Kidney (tissue), 13 donors: ENCODE measurements at regions not wholly inside any gene's neighbourhood (a gene's known extent, or its start where the extent isn't known, plus 50 kb on each side); places are given as distances from the start of the nearest gene placed in this dataset.
A peak's percentile ranks its signal among the peaks of the same experiment; 100 is the strongest.
"Not testable (repeated sequence)": the region's sequence is repeated elsewhere in the genome, so short reads cannot be mapped to it uniquely, and the experiment has no call there.

ENCODE experiments used
- DNase-seq, 5 donors: peaks; one replicate each; pipeline ENCODE4 v3.0.0-alpha.2; 2013 to 2020
- FAIRE-seq: peaks from 2 replicates; lab custom pipeline; 2012; peaks lifted over from hg19 to GRCh38; lab: Jason Lieb, UNC
- H3K27ac ChIP-seq, 2 donors: one replicate each; pipeline ENCODE4 v1.7.0; 2013; ENCODE audit warnings: low read depth in 2 of 2, low read length in 2 of 2, inconsistent platforms in 1 of 2
- H3K27me3 ChIP-seq: one replicate; pipeline ENCODE4 v1.7.1; 2013; ENCODE audit warnings: low read length, inconsistent platforms; ENCODE audit not compliant: control insufficient read depth, insufficient read depth
- H3K36me3 ChIP-seq, 3 donors: one replicate each; pipeline versions ENCODE4 v1.7.0 to v1.7.1; 2013; ENCODE audit warnings: low read length in 3 of 3, control low read depth in 1 of 3, inconsistent platforms in 1 of 3; ENCODE audit not compliant: insufficient read depth in 3 of 3, control insufficient read depth in 2 of 3
- H3K4me1 ChIP-seq, 3 donors: one replicate each; pipeline versions ENCODE4 v1.7.0 to v1.7.1; 2013; ENCODE audit warnings: low read length in 3 of 3, inconsistent platforms in 1 of 3, low read depth in 1 of 3; ENCODE audit not compliant: control insufficient read depth in 2 of 3, insufficient read depth in 2 of 3
- H3K4me3 ChIP-seq, 3 donors: one replicate each; pipeline versions ENCODE4 v1.7.0 to v1.8.1; 2013; ENCODE audit warnings: low read length in 3 of 3, control low read depth in 1 of 3, inconsistent platforms in 1 of 3
- H3K9ac ChIP-seq, 3 donors: one replicate each; pipeline versions ENCODE4 v1.7.0 to v1.7.1; 2013; ENCODE audit warnings: low read length in 3 of 3, control low read depth in 1 of 3, inconsistent platforms in 1 of 3
- H3K9me3 ChIP-seq, 3 donors: one replicate each; pipeline versions ENCODE4 v1.7.0 to v1.7.1; 2013; ENCODE audit warnings: low read length in 3 of 3, control low read depth in 1 of 3, inconsistent platforms in 1 of 3; ENCODE audit not compliant: control insufficient read depth in 2 of 3, insufficient read depth in 1 of 3
- intact Hi-C: fragments of 100-400 bp; cut with DNase I; formaldehyde crosslinking; loops from one replicate; pipeline ENCODE4 v1.11.1; 2022
- TF ChIP-seq, protein P1 (sequence below): IDR thresholded peaks from 3 replicates; pipeline ENCODE4 v1.5.1; 2012; ENCODE audit warnings: mild to moderate bottlenecking, moderate library complexity, borderline replicate concordance; ENCODE audit not compliant: insufficient read depth; ENCODE audit errors: extremely low read depth
- donor health status: control.
- donor health status: control.
- donor health status: control.
- donor health status: control.
- donor health status: control.
- donor health status: DM: yes; HTN: yes; CAD: no.
- donor health status: Normal renal cell carcinoma (clear cell type).

DNA sequence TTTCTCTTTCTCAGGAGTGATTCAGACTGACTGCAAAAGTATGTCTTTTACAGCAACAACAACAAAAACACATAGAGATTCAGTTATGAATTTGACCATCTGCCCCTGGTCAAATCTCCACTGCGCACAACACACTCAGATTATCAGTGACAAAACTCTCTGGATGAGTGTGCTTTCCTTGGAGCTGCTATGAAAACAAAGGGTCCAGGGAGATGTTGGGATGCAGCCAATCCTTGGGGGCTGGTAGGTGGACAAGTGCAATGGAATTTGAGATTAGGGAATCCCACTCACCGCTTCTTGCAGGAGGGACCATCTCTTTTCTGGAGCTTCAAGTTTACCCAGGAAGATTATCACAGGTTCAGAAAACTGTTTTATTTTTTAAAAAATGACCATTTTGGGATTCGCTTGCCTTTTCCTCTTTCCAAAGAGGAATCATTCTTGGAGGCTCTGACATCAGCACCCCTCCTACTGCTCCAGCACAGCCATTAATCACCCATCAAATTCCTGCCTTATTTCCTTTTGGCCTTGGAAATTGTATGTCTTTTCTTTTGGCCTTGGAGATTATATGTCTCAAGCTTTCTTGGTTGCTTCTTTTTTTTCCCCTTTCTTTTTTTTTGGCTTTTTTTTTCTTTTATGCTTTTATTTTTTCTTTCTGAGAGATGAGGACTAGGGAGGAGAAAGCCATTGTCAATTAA lies 311.8 kb downstream of the TSHZ3 start:
- peak in 2 of 5 donors; percentile 6 to 14 for DNase-seq
- no peak for FAIRE-seq
- H3K36me3 ChIP-seq: no peaks in the 10 kb centered on the region

DNA sequence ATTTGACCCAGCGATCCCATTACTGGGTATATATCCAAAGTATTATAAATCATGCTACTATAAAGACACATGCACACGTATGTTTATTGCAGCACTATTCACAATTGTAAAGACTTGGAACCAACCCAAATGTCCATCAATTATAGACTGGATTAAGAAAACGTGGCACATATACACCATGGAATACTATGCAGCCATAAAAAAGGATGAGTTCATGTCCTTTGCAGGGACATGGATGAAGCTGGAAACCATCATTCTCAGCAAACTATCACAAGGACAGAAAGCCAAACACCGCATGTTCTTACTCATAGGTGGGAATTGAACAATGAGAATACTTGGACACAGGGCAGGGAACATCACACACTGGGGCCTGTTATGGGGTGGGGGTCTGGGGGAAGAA lies 317.8 kb downstream of the TSHZ3 start:
- FAIRE-seq, H3K4me3 ChIP-seq, H3K27ac ChIP-seq, intact Hi-C loops, H3K4me1 ChIP-seq, DNase-seq, H3K27me3 ChIP-seq, H3K9me3 ChIP-seq, H3K9ac ChIP-seq, H3K36me3 ChIP-seq: not testable (repeated sequence)

More for the DNA sequence above, 311.8 kb downstream of the TSHZ3 start:
- Histone ChIP-seq H3K9ac (no peak overlapping the region), H3K27ac (no peak overlapping the region), H3K4me3 (no peak overlapping the region), H3K4me1 (no peaks in the 10 kb centered on the region), H3K27me3 (no peaks in the 10 kb centered on the region), H3K9me3 (no peaks in the 10 kb centered on the region)
- TF ChIP-seq, protein P1, sequence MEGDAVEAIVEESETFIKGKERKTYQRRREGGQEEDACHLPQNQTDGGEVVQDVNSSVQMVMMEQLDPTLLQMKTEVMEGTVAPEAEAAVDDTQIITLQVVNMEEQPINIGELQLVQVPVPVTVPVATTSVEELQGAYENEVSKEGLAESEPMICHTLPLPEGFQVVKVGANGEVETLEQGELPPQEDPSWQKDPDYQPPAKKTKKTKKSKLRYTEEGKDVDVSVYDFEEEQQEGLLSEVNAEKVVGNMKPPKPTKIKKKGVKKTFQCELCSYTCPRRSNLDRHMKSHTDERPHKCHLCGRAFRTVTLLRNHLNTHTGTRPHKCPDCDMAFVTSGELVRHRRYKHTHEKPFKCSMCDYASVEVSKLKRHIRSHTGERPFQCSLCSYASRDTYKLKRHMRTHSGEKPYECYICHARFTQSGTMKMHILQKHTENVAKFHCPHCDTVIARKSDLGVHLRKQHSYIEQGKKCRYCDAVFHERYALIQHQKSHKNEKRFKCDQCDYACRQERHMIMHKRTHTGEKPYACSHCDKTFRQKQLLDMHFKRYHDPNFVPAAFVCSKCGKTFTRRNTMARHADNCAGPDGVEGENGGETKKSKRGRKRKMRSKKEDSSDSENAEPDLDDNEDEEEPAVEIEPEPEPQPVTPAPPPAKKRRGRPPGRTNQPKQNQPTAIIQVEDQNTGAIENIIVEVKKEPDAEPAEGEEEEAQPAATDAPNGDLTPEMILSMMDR: no peak
- intact Hi-C loops: no loop called here

DNA sequence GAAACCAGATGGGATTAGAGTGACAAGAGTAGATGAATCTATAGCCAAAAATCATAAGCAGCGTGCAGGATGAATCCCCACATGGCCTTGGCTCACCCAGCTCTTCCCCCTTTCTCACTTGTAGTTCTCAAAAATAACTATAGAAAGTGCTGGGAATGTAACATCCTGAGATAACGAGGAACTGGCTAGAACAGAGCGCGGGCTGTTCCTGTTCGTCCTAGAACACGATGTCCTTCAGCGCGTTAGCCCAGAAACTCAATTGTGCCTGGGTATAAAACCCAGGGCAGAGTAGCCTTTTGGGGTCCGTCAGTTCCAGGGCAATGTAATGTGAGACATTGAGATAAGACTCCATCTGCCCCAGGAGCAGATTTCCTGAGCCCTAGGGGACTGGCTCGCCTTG lies 326.2 kb downstream of the TSHZ3 start:
- Histone ChIP-seq H3K4me3 (no peak overlapping the region), H3K9me3 (no peaks in the 10 kb centered on the region), H3K27ac (no peak overlapping the region), H3K9ac (no peak overlapping the region), H3K27me3 (no peaks in the 10 kb centered on the region), H3K4me1 (no peaks in the 10 kb centered on the region), H3K36me3 (no peaks in the 10 kb centered on the region)
- no peak for DNase-seq
- intact Hi-C loops: no loop called here
- FAIRE-seq: no peak
- TF ChIP-seq, protein P1: no peak

DNA sequence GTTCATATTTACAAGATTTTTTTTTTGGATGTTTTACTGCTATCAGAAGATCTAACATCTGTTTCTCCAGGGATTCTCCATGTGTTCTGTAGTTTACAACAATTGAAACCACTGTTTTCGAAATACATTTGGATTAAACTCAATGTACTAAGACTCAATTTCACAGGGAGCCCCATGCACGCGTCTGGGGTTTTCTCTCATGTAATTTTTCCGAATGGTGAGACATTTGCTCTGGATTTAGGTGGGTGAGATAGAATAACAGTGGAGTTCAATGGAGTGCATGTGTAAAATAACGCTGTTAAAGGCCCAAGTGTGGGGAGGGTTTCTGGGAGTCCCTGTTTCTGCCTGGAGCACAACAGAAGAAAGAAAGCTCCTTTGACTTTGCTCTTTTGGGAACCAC lies 330.3 kb downstream of the TSHZ3 start:
- no peak overlapping the region for H3K9ac ChIP-seq
- no peaks in the 10 kb centered on the region for H3K4me1 ChIP-seq
- no peaks in the 10 kb centered on the region for H3K36me3 ChIP-seq
- H3K27ac ChIP-seq: no peak overlapping the region
- TF ChIP-seq, protein P1: no peak
- intact Hi-C loops: no loop called here
- H3K27me3 ChIP-seq: no peaks in the 10 kb centered on the region
- no peaks in the 10 kb centered on the region for H3K9me3 ChIP-seq
- FAIRE-seq (no peak), DNase-seq (no peak)
- H3K4me3 ChIP-seq: no peak overlapping the region
